Astrocyte of the cerebellum (primary cell): ENCODE measurements at regions not wholly inside any gene's neighbourhood (a gene's known extent, or its start where the extent isn't known, plus 50 kb on each side); places are given as distances from the start of the nearest gene placed in this dataset.

Experiments
- DNase-seq: peaks from one replicate; pipeline ENCODE4 v3.0.0-alpha.2; 2011; ENCODE audit warnings: low read depth
- H3K4me3 ChIP-seq: 2 replicates; pipeline ENCODE4 v1.5.1; 2011; ENCODE audit warnings: mild to moderate bottlenecking, low read depth, low read length, moderate library complexity
- CTCF ChIP-seq: IDR thresholded peaks from 2 replicates; pipeline ENCODE4 v1.5.1; 2012; ENCODE audit warnings: low read length, low read depth, moderate library complexity, mild to moderate bottlenecking; ENCODE audit errors: missing control alignments
- in situ Hi-C: cut with HindIII; loops from 2 replicates; pipeline ENCODE4 v1.10.0; 2017; ENCODE audit warnings: low sequenced_read_pairs

DNA sequence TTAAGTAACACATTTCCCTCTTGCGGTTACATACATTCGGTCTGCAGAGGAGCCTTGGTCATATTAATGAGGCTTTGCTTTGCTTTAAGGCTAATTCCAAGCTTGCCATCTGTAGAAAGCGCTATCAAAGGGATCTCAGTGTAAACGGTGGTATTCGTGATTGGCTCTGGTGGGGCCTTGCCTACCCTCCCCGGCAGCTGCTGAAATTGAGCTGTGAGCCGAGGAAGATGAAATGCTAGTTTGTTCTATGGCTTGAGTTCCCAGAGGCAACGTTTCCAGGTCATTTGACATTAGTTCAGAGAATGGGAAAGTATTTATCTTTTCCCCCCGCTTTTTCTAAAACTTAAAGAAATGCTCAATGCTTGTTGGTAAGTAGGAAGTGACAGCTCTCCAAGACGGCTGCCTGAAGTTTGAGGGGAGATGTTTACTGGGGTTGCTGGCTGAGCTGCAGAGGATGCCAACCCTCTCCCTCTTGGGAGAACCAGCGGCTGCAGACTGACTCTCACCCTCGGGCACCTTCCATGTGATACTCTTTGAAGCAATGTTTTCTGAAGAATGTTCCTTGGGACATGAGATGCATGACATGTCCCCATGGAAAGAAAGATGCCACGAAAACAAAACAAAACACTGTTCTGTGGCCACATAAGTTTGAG lies 458.7 kb upstream of the EEF2KMT start:
- H3K4me3 ChIP-seq = no peak overlapping the region
- no peak for TF ChIP-seq CTCF
- no peak for DNase-seq
- in situ Hi-C loops = no loop called here

DNA sequence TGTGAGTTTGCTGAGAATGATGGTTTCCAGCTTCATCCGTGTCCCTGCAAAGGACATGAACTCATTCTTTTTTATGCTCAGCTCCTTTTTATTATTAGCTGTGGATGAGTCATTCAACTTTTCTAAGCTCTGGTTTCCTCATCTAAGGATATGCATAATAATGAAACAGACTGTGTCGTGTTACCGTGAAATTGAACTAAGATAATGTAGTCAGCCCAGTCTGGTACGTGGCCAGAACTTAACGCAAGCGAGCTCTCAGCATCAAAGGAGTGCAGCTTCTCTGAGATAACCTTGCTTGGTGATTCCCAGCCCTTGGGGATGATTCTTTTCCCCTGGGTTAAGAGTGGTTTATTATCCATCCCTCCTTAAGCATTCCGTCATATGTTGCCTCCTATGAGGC lies 454.3 kb upstream of the EEF2KMT start:
- in situ Hi-C loops = no loop called here
- peak; percentile 65 for DNase-seq
- no peak overlapping the region for H3K4me3 ChIP-seq
- TF ChIP-seq CTCF = no peak

DNA sequence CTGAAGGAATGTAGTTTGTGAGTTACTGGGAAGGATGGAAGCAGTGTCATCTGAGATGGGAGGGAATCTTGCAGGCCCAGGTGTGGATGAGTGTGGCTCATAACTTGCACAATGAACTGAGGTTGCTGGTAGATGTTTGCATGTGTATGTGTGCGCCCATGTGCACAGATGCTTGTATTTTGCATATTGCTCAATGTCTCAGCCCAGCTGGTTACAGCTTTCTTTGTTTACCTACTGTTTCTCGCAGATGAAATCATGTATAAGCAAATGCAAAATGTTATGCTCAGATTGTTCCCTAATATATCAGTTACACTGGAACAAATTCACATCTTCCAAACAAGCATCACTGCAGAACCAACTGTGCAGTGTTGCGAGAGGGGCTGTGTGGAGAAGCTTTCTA lies 452.2 kb upstream of the EEF2KMT start:
- in situ Hi-C loops = no loop called here
- DNase-seq = peak; percentile 27
- TF ChIP-seq CTCF = no peak
- H3K4me3 ChIP-seq = no peak overlapping the region

DNA sequence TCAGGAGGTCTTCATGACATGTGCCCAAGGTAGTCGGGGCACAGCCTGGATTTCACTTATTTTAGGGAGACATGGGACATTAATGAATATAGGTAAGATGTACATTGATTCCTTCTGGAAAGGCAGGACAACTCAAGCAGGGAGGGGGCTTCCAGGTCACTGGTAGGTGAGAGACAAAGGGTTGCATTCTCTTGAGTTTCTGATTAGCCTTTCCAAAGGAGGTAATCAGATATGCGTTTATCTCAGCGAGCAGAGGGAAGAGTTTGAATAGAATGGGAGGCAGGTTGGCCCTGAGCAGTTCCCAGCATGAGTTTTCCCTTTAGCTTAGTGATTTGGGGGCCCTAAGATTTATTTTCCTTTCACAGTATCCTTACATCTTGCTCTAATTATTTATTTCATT lies 443.8 kb upstream of the EEF2KMT start:
- DNase-seq = no peak
- in situ Hi-C loops = no loop called here
- no peak for TF ChIP-seq CTCF
- H3K4me3 ChIP-seq = no peak overlapping the region

- in situ Hi-C loops = no loop called here
- no peak for TF ChIP-seq CTCF
- DNase-seq = no peak
- H3K4me3 ChIP-seq = no peak overlapping the region
Observed at GRCh38 chr16:5537347-5537746, 439.8 kb upstream of the EEF2KMT start.

- no peak for TF ChIP-seq CTCF
- in situ Hi-C loops = no loop called here
- no peak overlapping the region for H3K4me3 ChIP-seq
- no peak for DNase-seq
Observed at GRCh38 chr16:5533321-5533888, 435.8 kb upstream of the EEF2KMT start.
